ENCODE measurements at regions not wholly inside any gene's neighbourhood (a gene's known extent, or its start where the extent isn't known, plus 50 kb on each side); places are given as distances from the start of the nearest gene placed in this dataset.

DNA sequence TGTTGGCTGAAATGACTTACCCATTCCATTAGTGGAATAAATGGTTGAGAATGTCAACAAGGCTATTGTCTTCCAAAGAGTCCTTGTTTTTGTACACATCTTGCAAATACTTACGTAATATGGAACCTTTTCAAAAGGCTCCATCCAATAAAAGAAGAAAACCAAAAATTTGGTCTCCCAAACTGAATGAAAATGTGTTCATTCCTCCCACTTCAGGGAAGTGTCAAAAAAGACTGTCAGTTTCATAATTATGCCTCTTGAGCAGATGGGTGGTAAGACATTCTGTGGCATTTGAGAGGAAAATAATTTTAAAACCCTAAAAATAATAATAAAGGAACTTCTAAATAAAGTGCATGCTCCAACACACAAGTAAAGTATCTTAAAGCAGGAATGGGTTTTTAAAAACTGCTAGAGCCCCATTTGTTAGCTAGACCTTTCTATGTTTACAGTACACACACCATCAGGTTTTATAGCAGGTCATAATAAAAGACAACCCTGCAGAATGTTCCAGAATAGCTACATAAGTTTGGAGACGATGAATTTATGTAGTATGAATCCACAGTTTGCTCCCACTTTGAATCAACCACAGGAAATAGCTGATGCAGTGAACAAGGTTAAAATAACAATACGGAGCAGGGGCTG is 843.7 kb downstream of the LRRTM4 start:
- DNase-seq = no peak
- no peaks in the 10 kb centered on the region for H3K36me3 Mint-ChIP-seq (ENCODE audit: unreplicated experiment)
- no peaks in the 10 kb centered on the region for H3K27me3 Mint-ChIP-seq (ENCODE audit: unreplicated experiment)
- no peaks in the 10 kb centered on the region for H3K4me1 Mint-ChIP-seq (ENCODE audit: low read depth, unreplicated experiment)
- no peak overlapping the region for H3K27ac Mint-ChIP-seq (ENCODE audit: unreplicated experiment)
- no peak overlapping the region for H3K4me3 Mint-ChIP-seq (ENCODE audit: unreplicated experiment)
- TF ChIP-seq, protein P1, sequence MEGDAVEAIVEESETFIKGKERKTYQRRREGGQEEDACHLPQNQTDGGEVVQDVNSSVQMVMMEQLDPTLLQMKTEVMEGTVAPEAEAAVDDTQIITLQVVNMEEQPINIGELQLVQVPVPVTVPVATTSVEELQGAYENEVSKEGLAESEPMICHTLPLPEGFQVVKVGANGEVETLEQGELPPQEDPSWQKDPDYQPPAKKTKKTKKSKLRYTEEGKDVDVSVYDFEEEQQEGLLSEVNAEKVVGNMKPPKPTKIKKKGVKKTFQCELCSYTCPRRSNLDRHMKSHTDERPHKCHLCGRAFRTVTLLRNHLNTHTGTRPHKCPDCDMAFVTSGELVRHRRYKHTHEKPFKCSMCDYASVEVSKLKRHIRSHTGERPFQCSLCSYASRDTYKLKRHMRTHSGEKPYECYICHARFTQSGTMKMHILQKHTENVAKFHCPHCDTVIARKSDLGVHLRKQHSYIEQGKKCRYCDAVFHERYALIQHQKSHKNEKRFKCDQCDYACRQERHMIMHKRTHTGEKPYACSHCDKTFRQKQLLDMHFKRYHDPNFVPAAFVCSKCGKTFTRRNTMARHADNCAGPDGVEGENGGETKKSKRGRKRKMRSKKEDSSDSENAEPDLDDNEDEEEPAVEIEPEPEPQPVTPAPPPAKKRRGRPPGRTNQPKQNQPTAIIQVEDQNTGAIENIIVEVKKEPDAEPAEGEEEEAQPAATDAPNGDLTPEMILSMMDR (IDR thresholded peaks at IDR 0.05; ENCODE audit: partially characterized antibody, unreplicated experiment) = no peak
- H3K9me3 Mint-ChIP-seq (ENCODE audit: unreplicated experiment) = no peaks in the 10 kb centered on the region

DNA sequence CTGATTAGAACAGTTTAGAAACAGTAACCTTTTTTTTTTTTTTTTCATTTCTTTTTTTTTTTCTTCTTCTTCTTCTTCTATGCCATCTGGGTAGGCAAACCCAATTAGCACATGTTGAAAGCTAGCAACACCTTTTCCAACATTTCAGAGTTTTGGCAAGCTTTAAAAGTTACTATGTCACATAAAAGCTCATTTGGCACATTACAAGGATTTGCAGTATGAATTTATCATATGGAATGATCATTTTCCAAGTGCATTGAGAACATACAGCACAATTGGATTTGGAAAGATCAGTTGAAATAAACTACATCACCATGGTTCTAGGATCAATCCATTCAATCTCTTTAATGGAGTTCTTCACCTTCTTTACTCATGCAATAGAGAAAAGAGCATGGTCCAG is 847.0 kb downstream of the LRRTM4 start:
- DNase-seq = no peak
- H3K9me3 Mint-ChIP-seq (ENCODE audit: unreplicated experiment) = no peaks in the 10 kb centered on the region
- no peaks in the 10 kb centered on the region for H3K36me3 Mint-ChIP-seq (ENCODE audit: unreplicated experiment)
- peaks cover 1% of the 10 kb centered on the region for H3K4me1 Mint-ChIP-seq (ENCODE audit: low read depth, unreplicated experiment)
- H3K27ac Mint-ChIP-seq (ENCODE audit: unreplicated experiment) = no peak overlapping the region
- TF ChIP-seq, protein P1 (IDR thresholded peaks at IDR 0.05; ENCODE audit: partially characterized antibody, unreplicated experiment) = no peak
- H3K27me3 Mint-ChIP-seq (ENCODE audit: unreplicated experiment) = no peaks in the 10 kb centered on the region
- H3K4me3 Mint-ChIP-seq (ENCODE audit: unreplicated experiment) = no peak overlapping the region

DNA sequence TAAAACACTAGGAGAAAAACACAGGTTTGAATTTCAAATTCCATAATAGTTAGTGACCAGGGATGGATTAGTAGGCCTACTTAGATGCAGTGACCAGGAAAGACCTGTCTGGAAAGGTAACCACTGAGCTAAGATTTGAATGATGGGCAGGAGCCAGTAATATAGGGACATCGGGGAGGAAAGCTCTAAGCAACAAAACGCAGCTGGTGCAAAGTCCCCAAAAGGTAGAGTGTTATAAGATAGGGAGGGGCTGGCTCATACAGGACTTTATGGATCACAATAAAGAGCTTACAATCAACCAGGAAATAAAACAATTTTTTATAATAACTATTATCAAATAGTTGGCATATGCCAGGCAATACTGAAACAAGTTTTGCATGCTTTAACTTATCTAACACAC is 849.4 kb downstream of the LRRTM4 start:
- Mint-ChIP-seq H3K4me1 (ENCODE audit: low read depth, unreplicated experiment) (peaks cover 4% of the 10 kb centered on the region), H3K27me3 (ENCODE audit: unreplicated experiment) (no peaks in the 10 kb centered on the region), H3K27ac (ENCODE audit: unreplicated experiment) (no peak overlapping the region), H3K9me3 (ENCODE audit: unreplicated experiment) (no peaks in the 10 kb centered on the region), H3K36me3 (ENCODE audit: unreplicated experiment) (no peaks in the 10 kb centered on the region), H3K4me3 (ENCODE audit: unreplicated experiment) (no peak overlapping the region)
- TF ChIP-seq, protein P1 (IDR thresholded peaks at IDR 0.05; ENCODE audit: partially characterized antibody, unreplicated experiment) = no peak
- no peak for DNase-seq

DNA sequence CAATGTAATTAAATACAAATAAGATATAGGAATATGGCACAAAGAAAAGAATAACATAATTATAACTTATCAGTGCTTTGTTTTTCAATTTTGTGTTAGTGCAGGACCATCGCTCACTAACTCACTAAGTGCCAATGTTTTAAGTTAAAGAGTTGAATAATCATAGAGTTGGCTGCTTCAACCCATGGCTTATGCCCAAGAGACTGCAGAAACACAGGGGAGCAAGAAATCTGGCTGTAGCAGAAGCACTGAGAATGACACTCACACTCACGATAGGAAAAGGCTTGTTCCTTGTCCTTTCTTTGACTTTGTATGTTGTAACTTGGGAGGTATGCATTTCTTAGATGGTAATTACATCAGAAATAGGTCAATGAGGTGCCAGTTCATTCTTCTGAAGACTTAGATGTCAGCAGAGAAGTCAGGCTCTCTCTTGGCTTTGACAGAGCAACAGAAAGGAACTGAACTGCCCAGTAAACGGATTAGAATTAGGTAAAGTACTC is 852.2 kb downstream of the LRRTM4 start:
- Mint-ChIP-seq H3K36me3 (ENCODE audit: unreplicated experiment) (no peaks in the 10 kb centered on the region), H3K4me1 (ENCODE audit: low read depth, unreplicated experiment) (peaks cover 4% of the 10 kb centered on the region), H3K27me3 (ENCODE audit: unreplicated experiment) (no peaks in the 10 kb centered on the region), H3K4me3 (ENCODE audit: unreplicated experiment) (no peak overlapping the region), H3K9me3 (ENCODE audit: unreplicated experiment) (no peaks in the 10 kb centered on the region), H3K27ac (ENCODE audit: unreplicated experiment) (no peak overlapping the region)
- TF ChIP-seq, protein P1 (IDR thresholded peaks at IDR 0.05; ENCODE audit: partially characterized antibody, unreplicated experiment) = no peak
- no peak for DNase-seq

DNA sequence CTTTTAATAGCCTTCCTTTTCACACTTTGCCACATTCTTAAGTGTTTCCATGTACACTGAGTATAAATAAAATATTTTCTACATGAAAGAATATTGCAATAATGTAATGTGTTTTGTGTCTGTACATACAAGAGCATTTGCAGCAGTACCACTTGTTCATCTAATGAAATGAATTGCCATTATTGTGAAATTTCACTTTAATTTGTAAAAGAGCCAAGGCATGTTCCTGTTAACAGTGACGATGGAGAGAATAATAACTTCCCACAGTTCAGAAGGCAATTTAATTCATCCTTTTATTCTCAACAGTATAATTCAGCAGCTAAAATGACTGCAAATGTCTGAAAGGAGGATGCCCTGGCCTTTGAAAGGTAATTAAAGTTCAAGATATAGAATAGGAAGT is 853.9 kb downstream of the LRRTM4 start:
- DNase-seq = no peak
- peaks cover 7% of the 10 kb centered on the region for H3K4me1 Mint-ChIP-seq (ENCODE audit: low read depth, unreplicated experiment)
- TF ChIP-seq, protein P1 (IDR thresholded peaks at IDR 0.05; ENCODE audit: partially characterized antibody, unreplicated experiment) = no peak
- H3K4me3 Mint-ChIP-seq (ENCODE audit: unreplicated experiment) = no peak overlapping the region
- H3K27ac Mint-ChIP-seq (ENCODE audit: unreplicated experiment) = no peak overlapping the region
- H3K9me3 Mint-ChIP-seq (ENCODE audit: unreplicated experiment) = no peaks in the 10 kb centered on the region
- H3K27me3 Mint-ChIP-seq (ENCODE audit: unreplicated experiment) = peaks cover 2% of the 10 kb centered on the region
- no peaks in the 10 kb centered on the region for H3K36me3 Mint-ChIP-seq (ENCODE audit: unreplicated experiment)
